PC-3 (cell line): ENCODE measurements at regions not wholly inside any gene's neighbourhood (a gene's known extent, or its start where the extent isn't known, plus 50 kb on each side); places are given as distances from the start of the nearest gene placed in this dataset.

ENCODE experiments used
- CTCF ChIP-seq: fragments of 300-600 bp; sonication (generic); conservative IDR thresholded peaks from 2 replicates; pipeline ENCODE4 v1.5.1; 2017; ENCODE audit warnings: antibody characterized with exemption, low read depth, mild to moderate bottlenecking, low read length
- EZH2 ChIP-seq: fragments of 300-600 bp; sonication (generic); IDR thresholded peaks from one replicate; pipeline ENCODE4 v1.6.1; 2017; ENCODE audit warnings: antibody characterized with exemption, mild to moderate bottlenecking, low read length; ENCODE audit not compliant: unreplicated experiment
- EZH2phosphoT487 ChIP-seq: fragments of 300-600 bp; sonication (generic); IDR thresholded peaks from 2 replicates; pipeline ENCODE4 v1.6.1; 2018; ENCODE audit warnings: mild to moderate bottlenecking, antibody characterized with exemption, low read length, borderline replicate concordance

- no peak for TF ChIP-seq CTCF
- no peak for TF ChIP-seq EZH2
- no peak for TF ChIP-seq EZH2phosphoT487
Measured at GRCh38 chr3:87329065-87329464, 52.7 kb upstream of the POU1F1 start.
